DMS79 treated with DMSO at 0.1 percent for 48 hours (cell line): ENCODE measurements at regions not wholly inside any gene's neighbourhood (a gene's known extent, or its start where the extent isn't known, plus 50 kb on each side); places are given as distances from the start of the nearest gene placed in this dataset.
A peak's percentile ranks its signal among the peaks of the same experiment; 100 is the strongest.

Experiments
- DNase-seq: peaks from one replicate; lab custom pipeline; 2025; lab: John Stamatoyannopoulos, UW

DNA sequence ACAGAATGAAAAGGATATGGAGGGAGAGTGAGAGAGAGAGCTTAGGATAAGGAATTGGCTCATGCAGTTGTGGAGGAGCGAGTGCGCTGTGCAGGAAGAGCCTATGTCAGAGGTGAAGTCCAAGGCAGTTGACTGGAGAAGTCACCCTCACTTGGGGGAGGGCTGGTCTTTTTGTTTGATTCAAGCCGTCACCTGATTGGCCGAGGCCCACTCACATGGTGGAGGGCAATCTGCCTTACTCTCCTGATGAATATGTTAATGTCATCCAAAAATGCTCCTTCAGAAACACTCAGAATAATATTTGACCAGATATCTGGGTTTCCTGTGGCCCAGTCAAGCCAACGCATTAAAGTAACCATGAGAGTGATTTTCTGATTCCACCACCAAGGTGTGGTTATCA is 131.7 kb downstream of the KATNIP start:
- DNase-seq: no peak

DNA sequence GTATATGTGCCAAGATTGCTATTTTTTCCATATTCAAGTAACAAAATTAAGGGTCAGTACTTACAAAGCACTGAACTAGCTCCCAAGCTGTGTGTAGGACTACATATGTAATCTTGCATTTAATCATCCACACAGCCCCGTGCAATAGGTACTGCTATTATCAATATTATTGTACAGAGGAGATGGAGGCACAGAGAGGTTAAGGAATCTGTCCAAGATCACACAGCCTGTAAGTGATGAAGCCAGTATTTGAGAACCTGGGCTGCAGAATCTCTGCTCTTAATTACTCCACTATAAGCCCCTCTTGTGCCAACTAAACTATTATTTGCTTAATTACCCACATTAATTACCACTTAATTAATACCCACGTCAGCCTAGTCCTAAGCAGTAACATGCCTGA is 134.1 kb downstream of the KATNIP start:
- DNase-seq: no peak

DNA sequence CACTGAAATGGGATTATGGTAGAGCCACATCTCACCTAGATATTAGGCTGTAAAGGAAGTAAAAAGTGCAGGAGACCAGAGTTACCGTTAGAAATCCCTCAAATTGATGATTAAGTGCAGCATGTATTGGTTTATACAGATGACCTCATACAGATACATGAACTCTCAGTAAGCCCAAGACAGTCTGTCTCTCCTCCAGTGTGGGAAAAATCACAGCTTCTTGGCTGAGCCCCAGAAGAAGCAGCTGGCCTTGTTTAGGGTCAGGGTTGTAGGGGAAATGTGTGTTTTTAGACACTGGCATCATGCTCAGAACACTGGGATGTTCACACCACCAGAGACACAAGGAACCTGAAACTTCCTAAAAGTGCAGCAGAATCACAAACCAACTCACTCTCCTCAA is 135.9 kb downstream of the KATNIP start:
- DNase-seq: no peak

GRCh38 chr16:27686926-27687325 is 137.0 kb downstream of the KATNIP start:
- no peak for DNase-seq

DNA sequence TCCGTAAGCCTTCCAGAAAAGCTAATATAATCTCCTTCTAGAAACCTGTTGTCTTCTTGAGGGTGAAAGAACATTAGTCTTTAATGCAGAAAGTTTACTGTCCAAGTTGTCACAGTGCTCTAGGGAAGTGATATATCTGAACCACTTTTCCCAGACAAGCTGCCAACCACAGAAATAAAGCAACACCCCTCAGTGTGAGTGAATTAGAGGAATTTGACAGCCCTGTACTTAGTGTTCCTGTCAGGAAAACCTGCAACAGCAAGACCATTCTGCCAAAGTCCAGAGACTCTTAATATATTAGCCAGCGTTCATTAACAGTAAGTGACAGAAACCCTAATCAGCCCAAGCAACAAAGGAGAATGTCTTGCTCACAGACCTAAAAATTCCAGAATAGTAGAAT is 137.7 kb downstream of the KATNIP start:
- no peak for DNase-seq

- DNase-seq: no peak
These were observed 139.8 kb downstream of the KATNIP start for GRCh38 chr16:27689711-27690110.

DNA sequence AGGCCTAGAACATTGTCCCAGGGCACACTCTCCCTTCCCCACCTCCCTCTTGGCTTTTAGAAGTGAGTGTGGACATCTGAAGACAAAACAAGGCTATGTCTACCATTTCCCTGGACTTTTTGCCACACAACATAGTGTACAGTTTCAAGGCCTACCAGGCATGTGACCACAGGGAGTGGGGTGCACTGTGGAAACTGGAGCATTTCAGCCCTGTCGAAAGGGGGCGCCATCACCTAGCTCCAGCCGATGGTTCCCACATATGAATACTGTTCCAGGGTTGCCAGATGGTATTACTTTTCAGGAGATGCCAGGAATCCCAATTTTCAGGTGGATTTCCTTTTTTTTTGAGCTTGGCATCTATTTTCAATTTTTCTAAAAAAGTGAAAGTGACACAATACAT is 140.7 kb downstream of the KATNIP start:
- no peak for DNase-seq

- no peak for DNase-seq
These were observed 141.8 kb downstream of the KATNIP start for GRCh38 chr16:27691721-27692120.

DNA sequence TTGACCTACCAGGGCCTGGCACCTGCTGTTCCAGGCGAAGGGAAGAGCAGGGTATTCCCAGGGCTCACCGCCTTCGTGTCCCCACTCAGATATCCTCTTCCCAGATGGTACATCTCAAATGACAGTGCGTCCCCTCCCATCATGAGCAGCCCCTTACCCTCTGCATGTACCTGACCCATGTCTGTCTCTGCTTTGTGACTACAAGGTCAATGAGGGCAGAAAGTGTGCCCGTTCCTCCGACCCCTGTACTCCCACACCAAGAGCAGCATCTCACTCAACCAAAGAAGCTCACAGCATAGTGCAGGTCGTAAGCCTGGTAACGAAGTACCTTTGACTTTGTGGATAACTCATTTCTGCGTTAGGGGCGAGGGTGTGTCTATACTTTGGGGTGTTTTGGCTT is 142.6 kb downstream of the KATNIP start:
- no peak for DNase-seq

- no peak for DNase-seq
These were observed 145.2 kb downstream of the KATNIP start for GRCh38 chr16:27695161-27695560.

GRCh38 chr16:27698266-27698665 is 148.3 kb downstream of the KATNIP start:
- no peak for DNase-seq

GRCh38 chr16:27698746-27699145 is 148.8 kb downstream of the KATNIP start:
- DNase-seq: no peak

GRCh38 chr16:27699540-27699939 is 149.6 kb downstream of the KATNIP start:
- no peak for DNase-seq

- DNase-seq: no peak
These were observed 150.5 kb downstream of the KATNIP start for GRCh38 chr16:27700304-27700995.

DNA sequence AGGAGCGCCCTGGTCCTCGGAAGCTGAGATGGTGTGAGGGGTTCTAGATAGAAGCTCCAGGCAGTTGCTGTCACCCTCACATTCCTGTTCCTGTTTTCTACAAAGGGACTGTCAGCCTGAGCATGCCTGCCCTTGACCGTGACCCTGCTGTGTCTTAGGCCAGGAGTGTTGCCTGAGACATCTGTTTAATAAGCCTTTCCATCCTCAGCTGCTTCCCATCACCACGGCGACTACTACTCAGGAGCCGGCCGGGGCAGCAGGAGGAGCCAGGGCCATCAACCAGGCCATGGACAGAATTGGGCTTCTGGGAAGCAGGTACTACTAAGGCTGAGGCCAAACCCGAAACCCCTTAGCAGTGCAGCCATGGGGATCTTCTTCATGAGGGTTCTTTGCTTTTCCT is 151.4 kb downstream of the KATNIP start:
- DNase-seq: no peak

GRCh38 chr16:27703121-27703520 is 153.2 kb downstream of the KATNIP start:
- no peak for DNase-seq

DNA sequence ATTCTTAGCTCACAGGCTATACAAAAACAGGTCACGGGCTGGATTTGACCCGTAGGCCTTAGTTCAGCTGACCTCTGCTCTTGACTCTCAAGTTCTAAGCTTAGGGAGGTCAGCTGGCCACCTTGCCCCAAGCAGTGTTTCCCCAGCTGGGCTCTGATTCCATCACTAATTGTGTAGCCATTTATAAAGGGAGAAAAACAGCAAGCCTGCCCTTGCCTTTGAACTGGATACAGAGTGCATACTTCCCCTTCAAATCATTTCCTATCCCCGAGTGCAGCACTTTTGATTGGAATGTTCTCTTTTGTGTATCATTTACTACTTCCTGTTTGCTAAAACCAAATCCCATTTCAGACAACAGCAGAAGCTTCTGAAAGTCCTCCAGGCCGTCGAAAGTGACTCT is 153.6 kb downstream of the KATNIP start:
- DNase-seq: no peak

GRCh38 chr16:27704252-27704651 is 154.3 kb downstream of the KATNIP start:
- DNase-seq: no peak

- DNase-seq: no peak
These were observed 156.4 kb downstream of the KATNIP start for GRCh38 chr16:27706156-27706865.

DNA sequence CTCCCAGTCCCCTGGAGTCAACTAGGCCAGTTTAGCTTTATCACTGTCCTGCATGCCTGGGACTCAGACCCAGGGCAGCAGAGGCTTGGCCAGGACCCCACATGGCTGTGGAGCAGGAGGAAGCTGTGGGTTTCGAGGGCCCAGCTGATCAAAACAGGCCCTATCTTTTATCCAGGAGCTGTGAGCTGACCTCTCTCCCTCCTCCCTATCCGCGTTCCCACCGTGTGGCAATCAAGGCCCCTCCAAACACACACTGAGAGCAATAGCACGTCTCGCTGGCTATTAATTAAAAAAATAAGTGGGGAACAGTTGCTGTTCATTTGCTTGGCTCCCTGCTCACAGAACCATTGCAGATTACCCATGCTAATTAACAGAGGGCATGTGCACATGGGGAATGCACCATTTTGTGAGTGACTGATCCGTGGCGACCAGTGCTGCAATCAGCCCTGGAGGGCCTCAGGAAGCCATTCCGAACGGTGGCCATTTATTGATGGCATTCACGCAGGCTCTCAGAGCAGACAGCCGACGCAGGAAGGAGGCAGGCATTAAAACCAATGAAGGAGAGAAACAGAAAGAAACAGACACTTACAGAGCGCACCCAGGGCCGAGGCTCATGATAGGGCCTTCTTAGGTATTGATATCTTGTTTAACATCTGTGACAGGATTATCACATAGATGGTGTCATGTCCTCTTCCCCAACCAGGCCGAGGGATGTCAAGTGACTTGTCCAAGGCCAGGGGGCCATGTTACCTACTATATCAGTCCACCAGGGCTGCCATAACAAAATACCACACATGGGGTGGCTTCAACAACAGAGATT is 157.1 kb downstream of the KATNIP start:
- no peak for DNase-seq

- no peak for DNase-seq
These were observed 158.7 kb downstream of the KATNIP start for GRCh38 chr16:27708651-27709050.

GRCh38 chr16:27712251-27712711 is 162.3 kb downstream of the KATNIP start:
- DNase-seq: peak; percentile 37

DNA sequence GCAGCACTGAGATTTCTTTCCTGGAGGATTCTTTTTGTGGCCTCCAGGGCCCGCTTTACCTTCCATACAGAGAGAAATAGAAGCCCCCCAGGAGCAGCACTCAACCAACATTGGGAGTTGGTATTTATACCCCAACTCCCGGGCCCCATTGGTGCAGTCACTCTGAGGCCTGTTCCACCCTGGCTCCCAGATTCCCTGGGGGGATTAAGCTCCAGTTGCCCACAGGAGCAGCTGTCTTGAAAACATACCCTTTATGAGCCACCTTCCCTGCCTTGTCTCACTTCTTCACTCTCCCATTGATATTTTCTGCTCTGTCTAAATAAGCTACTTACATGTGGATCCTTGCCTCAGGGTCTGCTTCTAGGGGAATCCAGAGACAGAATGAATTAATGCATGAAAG is 167.8 kb downstream of the KATNIP start:
- DNase-seq: no peak
